SHP77 (cell line): ENCODE measurements at regions not wholly inside any gene's neighbourhood (a gene's known extent, or its start where the extent isn't known, plus 50 kb on each side); places are given as distances from the start of the nearest gene placed in this dataset.
"Not testable (repeated sequence)": the region's sequence is repeated elsewhere in the genome, so short reads cannot be mapped to it uniquely, and the experiment has no call there.

Experiments used
- DNase-seq, 2 experiments: peaks; one replicate each; lab custom pipeline; 2025; lab: John Stamatoyannopoulos, UW

DNA sequence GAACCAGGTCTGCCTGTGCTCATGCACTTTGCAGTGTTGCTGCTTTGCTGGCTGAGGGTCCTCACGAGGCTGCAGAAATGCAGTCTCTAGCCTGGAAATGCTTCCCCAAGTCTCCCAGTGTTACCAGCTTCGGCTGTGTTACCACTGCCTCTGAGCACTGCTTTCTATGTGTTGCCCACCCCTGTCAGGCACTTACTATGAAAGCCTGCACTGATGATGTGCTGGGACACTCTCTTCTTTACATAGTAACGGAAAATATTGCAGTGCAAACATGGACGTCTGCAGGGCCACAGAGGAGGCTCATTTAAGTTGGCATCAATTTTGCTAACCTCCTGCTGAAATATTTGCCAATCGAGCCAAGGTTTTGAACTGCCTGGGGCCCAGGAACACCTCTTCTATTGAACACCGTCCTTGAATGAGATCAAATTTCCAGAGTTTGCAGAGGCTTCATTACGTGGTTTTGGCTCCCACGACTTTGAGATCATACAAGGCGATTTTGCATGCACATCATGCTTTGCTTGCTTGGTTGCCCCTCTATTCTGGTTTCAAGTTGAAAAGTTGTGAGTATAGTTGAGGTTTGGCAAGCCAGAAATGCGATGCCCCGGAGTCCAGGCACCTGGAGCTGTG lies 404.7 kb upstream of the PODXL start:
- peak in 1 of 2 experiments; percentile 26 for DNase-seq

DNA sequence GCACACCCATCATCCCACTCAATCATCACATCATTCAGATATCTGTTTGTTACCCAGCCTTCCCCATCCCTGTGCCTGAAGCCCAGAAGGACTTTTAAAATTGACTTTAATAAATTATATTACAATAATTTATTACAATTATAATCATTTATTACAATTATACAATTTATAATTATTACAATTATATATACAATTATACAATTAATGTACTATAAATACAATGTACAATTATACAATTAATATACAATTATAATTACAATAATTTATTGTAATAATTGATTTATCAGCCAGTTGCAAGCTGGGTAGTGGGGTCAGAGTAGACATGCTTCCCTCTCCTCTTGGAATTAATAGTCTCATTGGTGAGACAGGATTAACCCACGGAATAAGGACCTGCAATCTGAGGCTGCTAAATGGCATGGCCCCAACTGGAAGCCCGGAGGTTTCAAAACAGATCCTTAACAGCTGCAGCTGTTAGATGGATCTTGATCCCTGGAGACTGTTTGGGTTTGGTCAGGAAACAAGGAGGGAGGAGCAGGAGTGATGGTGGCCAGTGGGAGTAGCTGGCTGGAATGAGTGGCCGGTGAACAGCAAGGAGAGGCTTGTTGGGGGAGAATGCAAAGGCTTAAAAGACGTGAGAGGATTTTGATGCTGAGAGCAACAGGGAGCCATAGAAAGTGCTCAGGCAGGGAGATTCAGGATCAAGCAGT lies 402.8 kb upstream of the PODXL start:
- DNase-seq: no peak

DNA sequence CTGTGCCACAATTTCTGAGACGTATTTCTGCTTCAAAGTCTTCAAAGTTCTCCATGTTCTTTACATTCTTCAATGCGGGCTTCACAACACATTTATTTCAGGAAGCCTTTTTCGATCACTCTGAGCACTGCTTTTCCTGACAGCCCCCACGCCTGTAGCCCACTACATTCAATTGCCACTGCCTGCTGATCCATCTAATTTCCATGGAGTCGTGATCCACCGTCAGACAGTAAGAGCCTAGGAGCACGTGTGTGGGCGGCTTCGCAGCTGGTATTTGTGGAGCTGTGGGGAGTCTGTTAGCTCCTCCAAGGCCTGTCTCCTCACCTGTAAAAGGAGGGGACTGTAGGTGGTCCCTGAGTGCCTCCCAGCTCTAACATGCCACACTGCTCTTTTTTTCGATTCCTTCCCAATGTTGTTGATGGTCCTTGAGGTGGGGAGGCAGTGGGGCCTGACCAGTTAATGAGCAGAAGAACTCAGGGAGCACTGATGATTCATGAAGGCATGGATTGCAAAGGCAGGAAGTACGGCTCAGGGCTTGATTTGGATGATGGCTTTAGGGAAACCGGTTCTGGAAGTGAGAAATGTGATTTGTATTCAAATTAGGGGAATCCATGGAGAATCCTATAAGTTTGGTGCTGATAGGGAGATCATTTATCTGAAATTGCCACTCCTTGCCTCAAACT lies 401.1 kb upstream of the PODXL start:
- no peak for DNase-seq

DNA sequence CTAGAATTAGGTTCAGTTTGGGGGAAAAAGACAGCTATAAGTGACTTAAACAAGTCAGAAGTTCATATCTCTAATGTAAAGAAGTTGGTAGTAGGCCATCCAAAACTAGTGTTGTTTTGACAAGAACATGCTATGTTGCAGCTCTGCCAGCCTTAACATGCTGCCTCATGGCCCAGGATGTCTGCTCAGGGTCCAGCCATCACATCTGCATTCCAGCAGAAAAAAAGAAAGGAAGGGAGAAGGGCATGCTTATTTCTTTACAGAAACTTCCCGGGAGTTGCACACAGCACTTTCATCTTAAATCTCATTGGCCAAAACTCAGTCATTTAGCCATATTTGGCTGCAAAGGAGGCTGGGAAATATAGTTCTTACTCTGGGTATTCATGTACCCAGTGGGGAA lies 400.4 kb upstream of the PODXL start:
- DNase-seq: no peak

DNA sequence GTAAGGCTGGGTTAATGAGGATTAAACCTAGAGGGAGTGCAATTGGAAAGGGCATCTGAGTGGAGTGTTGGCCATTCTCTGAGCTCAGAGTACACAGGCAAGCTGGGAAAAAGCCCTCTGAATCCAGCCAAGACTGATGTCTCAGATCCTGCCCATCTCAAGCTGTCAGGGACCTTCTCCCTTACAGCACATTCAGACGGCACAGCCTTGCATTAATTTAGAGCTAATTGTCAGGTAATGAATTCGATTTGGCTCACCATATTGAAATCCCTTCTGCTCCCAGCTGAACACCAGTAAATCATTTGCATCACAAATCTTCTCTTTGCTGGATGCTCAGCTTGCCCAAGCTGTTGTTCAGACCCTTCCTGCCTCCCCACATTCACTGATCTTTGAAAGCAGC lies 399.3 kb upstream of the PODXL start:
- no peak for DNase-seq

DNA sequence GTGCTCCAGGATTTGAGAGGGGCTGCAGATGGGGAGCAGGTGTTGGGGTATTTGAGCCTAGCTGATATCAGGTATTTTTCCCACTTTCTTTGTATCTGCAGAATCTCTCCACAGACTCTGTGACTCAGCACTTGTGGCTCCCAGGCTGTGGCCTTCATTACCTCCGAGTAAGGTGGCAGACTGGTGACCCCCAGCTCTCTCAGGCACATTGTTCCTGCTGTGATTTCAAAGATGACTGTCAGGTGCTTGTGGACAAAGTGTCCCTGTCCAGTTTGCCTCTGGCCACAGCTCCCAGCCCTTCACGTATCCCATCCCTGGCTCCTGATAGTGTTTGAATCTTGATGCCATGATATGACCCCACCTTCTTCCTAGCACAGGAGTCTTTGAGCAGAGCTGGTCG lies 396.8 kb upstream of the PODXL start:
- DNase-seq: no peak

DNA sequence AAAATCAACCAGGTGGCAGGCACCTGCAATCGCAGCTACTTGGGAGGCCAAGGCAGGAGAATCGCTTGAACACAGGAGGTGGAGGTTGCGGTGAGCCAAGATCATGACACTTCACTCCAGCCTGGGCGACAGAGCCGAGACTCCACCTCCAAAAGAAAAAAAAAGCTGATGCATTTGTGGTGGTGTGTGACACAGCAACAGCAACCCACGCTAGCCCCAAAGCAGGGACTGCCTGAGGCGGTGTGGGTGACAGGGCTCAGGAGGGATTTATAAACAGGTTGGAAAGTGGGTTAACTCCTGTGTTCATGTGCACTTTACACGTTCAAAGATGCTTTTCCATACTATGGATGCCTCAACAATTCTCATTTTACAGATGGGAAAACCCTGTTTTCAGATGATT lies 395.9 kb upstream of the PODXL start:
- DNase-seq: no peak

DNA sequence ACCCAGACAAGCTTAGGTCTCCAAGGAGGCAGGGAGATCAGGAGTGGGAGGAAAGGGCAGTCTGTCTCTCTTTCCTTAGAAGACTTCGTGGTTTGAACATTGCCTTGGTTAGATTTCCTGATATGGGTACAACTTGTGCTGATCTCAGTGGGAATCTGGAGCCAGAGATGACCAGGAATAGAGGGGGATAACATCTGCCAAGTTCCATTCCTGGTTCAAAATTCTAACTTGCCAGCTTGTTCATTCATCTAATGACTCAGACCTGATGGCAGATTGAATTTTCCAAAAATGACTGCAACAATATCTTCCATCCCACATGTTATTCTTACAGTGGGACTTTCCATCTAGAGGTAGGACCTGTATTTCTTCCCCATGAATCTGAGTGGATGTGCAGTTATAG lies 394.3 kb upstream of the PODXL start:
- no peak for DNase-seq

DNA sequence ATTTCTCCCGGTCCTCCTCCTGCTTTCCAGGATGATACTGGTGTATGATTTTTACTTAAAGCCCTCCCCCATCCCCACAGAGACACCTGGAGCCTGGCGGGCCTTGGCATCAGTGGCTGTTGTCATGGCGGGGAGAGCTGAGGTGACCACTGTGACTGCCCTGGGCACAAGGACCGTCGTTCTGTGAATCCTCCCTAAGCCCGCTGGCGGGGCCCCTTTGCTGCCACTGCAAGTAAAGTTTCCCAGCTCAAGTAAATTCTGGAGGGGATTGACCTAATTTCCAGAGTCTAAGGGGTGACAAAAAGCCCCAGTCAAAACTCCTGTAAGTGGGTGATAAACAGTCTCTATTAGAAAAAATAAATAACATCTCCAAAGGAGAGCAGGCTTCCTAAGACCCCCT lies 393.2 kb upstream of the PODXL start:
- no peak for DNase-seq

DNA sequence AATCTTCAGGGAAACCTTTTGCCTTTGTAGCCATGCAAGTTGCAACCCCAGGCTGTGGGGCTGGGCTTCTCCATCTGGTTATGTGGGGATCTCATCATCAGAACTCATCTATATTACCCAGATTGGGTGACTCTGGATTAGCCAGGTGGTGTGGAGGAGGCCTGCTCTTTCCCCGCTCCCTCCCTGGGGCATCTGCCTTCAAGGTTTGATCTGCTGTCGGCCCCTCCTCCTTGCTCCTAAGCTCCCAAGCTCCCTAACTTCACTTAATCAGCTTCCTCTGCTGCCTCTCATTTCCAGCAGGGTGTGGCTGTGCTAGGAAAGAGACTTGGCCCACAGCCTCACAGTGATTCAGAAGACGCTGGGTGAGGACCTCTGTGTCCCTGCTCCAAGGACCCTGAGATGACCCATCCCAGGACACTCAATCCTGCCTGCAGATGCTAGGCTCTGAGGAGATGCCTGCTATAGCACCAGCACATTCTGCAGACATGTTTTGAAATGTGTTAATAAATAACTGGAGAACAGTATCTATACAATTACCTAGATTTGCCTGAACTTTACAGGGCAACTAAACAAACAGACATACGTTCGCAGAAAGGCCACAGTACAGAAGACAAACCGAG lies 392.1 kb upstream of the PODXL start:
- DNase-seq: no peak

DNA sequence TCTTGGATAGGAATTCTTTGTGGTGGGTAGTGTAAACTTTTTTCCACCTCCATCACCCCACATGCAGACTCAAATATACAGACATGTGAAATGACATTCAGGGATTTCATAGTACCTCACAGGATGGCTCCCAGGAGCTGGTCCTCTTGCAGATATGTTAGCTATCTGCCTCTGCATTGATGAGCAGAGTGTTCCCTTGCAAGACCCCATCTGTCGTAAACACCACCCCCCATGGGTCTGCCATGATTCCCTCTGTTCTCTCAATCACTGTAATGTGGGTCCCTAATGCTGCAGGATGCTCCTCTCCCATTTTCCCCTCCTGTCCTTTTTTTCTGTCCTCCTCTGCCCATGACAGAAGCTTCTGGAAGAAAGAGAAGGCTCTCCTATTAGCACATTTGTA lies 391.2 kb upstream of the PODXL start:
- DNase-seq: no peak

DNA sequence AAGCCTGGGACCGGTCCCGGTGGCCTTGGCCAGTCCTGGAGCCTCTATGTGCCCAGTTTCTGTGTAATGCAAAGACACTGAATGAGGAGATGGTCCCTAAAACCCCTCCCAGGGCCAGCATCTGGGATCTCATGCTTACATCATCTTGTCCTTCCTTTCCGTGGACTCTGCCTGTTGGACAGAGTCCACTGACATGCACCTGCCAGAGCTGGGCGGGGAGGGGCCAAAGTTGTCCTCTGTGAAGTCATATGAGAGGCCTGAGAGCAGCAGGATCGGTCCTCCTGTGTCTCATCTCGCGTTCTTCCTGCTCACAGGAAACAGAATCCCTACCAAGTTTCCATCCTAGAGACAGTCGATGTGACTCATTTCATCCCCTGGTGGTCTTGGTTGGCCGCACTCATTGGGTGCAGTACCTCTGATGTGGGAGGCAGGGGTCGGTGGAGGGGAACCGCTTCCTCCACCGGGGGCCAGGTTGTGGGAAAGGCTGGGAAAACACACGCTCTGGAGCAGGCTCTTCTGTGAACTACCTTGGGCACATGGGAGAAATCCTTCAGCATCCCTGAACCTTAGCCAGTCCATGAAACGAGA lies 389.6 kb upstream of the PODXL start:
- no peak for DNase-seq

DNA sequence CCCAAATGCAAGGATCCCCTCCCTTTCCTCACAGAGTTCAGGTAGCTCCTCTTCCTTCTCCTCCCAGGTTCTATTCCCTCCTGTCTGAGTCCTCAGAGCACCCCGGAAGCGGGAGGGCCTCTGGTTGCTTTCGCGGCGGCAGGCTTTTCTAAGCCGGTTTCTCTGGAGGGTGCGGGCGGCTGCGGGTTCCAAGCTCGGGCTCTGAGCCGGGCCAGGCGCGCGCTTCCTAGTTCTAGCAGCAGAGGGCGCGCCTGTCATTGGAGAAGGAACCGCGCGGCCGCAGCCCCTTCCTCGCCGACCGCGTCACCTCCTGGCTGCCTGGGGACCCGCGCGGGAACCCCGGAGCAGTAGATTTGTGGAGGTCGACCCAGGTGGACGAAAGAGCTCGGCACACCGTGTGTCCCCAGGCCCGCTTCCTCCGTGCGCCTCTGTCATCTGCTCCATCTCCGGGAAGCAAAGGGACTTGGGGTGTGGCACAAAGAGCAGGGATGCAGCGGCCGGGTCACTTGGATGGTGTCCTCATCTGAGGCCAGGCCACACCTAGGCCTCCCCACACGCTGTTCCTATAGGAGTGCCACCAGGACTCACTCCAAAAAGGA lies 389.0 kb upstream of the PODXL start:
- peak in 1 of 2 experiments; percentile 45 for DNase-seq

DNA sequence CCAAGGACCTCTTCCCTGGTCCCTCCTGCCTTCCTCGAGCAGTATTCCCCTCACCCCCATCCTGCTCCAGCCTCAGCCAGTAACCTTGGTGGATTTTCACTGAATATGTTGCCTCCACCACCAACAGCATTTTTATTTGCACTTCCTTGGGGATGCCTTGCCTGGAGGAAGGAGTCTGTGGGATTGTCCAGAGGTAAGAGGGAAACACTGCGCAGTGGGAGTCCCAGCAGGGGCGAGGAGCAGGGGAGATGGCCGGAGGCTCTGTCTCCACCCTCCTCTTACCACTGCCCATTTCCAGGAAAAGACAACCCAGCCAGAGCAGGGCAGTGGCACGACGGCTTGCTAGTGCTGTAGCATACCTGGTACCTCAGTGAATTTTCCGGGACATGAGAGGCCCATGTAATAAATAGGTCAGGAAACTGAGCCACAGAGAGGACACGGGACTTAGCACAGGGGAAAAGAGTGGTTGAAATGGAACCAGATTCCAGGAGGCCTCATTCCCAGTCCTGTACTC lies 388.2 kb upstream of the PODXL start:
- DNase-seq: no peak

DNA sequence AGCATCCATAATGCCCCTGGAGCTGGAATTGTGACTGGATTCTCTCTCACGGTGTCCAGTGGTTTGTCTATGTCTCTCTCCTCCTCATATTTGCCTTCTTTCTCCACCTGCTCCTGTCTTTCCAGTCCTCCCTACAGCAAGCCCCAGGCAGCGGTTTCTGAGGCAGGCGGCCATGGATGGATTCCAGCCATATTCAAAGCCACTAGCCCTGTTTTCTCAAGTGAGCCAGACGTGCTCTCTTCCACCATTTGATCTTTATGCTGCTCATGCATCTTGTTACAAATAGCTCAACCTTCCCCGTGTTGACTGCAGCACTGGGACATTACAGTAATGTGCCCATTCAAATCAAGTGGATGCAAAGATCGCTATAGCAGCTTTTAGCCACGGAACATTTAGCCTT lies 387.2 kb upstream of the PODXL start:
- no peak for DNase-seq

DNA sequence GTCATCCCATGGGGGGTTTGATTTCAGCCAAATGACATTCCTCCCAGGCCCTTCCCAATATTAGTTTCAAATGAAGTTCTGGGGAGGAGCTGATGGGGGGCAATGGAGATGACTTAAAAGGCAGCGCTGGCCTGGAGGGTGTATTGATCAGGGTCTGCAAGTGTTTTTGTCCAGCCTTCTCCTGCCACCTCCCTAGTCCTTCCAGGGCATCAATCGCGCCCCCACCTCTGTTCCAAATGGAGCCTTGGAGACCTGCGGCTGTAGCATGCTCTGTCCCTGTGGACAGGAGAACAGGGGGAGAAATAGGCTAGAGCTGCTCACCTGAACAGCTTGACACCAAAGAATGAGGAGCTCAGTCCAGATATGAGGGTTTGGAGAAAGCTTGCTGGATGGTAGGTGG lies 386.8 kb upstream of the PODXL start:
- DNase-seq: no peak

DNA sequence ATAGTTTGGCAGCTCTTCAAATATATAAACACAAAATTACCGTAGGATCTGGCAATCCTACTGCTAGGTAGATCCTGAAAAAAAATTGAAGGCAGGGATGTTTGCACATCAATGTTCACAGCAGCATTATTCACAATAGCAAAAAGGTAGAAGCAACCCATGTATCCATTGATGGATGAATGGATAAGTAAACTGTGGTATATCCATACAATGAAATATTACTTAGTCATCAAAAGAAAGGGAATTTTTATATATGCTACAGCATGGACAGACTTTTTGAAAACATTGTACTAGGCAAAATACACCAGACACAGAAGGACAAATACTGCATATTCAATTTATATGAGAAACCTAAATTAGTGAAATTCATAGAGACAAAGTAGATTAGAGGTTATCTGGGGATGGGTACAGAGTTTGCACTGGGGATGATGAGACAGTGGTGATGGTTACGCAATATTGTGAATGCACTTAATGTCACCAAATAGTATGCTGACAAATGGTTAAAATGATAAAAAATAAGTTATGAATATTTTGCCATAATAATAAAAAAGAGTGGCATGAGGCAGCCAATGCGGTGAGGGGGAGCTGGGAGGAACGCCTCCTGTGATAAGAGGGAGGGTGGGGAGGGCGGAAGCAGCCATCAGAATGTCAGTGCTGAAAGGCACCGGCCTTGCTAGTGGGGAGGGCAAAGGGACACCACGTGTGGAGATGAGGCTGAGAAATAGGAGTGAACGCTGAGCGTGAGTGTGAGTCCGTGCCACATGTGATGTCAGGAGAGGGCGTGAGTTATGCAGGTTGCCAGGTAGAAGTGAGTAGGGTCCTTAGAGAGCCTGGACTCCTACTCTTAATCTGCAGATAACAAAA lies 386.1 kb upstream of the PODXL start:
- DNase-seq: no peak

DNA sequence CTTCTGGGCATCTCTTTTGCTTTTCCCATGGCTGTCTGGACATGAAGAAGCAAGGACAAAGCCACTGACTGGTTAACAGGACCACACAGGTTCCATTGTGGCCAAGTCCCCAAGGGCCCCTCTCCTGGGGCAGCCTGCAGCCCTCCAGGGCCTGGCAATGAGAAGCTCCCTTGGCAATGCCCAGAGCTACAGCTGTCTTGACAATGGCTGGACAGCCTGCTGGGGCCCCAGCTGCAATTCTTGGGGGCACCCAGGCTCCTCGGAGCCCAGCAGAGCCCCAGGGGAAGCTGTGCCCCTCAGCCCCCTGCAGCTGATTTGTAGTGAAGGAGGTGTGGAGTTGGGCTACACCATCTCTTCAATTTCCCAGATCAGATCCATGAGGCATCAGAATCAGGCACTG lies 384.9 kb upstream of the PODXL start:
- no peak for DNase-seq

DNA sequence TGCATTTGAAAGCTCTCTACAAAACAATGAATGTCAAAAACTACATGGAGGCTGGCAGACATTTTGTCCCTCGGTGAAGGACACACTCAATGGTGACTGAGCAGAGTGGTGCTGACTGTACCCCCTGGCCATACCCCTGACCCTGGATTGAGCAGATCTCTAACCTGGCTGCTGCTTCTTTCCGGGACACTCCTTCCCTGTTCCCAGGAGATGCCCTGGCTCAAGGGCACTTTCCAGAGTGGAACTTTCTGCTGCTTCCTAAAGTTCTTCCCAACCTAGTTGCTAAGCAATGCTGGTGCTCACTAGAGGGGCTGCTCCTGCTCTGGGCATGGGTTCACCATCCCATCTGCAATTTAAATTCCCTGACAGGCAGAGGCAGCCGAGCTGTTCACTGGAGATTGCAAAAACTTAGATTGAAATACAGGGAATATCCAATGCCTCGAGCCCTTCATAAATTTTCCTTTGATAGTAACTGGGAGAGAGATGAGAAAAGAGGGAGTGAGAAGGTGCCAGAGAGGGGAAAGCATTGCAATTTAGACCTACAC lies 384.3 kb upstream of the PODXL start:
- no peak for DNase-seq

DNA sequence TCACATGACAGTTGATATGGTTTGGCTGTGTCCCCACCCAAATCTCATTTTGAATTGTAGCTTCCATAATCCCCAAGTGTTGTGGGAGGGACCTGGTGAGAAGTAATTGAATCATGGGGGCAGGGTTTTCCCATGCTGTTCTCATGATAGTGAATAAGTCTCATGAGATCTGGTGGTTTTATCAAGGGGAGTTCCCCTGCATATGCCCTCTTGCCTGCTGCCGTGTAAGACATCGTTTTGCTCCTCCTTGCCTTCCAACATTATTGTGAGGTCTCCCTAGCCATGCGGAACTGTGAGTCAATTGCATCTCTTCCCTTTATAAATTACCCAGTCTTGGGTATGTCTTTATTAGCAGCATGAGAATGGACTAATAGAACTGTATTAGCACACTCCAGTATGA lies 382.4 kb upstream of the PODXL start:
- DNase-seq: not testable (repeated sequence)

DNA sequence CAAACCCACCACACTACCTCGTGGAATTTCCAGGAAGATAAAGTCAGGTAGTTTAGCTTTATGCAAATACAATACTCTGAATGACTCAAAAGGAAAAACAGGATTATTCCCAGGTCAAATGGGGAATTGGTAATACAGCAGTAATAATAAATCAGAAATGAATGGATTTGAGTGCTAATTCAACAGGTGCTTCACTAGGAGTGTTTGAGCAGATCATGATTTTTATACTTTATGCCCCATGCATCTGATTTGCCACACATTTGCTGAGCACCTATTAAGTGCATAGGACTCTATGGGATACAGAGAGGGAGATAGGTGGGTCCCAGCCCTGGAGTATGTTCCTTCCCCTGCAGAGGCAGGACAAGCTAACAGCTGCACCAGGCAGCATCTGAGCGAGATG lies 381.4 kb upstream of the PODXL start:
- DNase-seq: no peak
